Activated naive CD8-positive, alpha-beta T cell treated with anti-CD3 and anti-CD28 coated beads, Interleukin-2, amount 50 U/mL, for 24 hours (primary cell): ENCODE measurements at regions not wholly inside any gene's neighbourhood (a gene's known extent, or its start where the extent isn't known, plus 50 kb on each side); places are given as distances from the start of the nearest gene placed in this dataset.

Source experiments
- ATAC-seq: fragments of 150-1000 bp; cut with Tn5 transposase; one replicate; pipeline ENCODE4 v1.10.0; 2021
- DNase-seq: peaks from one replicate; pipeline ENCODE4 v3.0.0; 2021
- H3K27ac Mint-ChIP-seq: one replicate; pipeline ENCODE4 v1.8.0; 2021; ENCODE audit warnings: mild to moderate bottlenecking, mixed read lengths
- H3K27me3 Mint-ChIP-seq: one replicate; pipeline ENCODE4 v1.8.0; 2021; ENCODE audit warnings: mixed read lengths
- H3K36me3 Mint-ChIP-seq: one replicate; pipeline ENCODE4 v1.8.0; 2021; ENCODE audit warnings: low read depth, mixed read lengths
- H3K4me1 Mint-ChIP-seq: one replicate; pipeline ENCODE4 v1.8.0; 2021; ENCODE audit warnings: mixed read lengths
- H3K4me3 Mint-ChIP-seq: one replicate; pipeline ENCODE4 v1.8.0; 2021; ENCODE audit warnings: mild to moderate bottlenecking, moderate library complexity, mixed read lengths
- H3K9me3 Mint-ChIP-seq: one replicate; pipeline ENCODE4 v1.8.0; 2021; ENCODE audit warnings: mixed read lengths

DNA sequence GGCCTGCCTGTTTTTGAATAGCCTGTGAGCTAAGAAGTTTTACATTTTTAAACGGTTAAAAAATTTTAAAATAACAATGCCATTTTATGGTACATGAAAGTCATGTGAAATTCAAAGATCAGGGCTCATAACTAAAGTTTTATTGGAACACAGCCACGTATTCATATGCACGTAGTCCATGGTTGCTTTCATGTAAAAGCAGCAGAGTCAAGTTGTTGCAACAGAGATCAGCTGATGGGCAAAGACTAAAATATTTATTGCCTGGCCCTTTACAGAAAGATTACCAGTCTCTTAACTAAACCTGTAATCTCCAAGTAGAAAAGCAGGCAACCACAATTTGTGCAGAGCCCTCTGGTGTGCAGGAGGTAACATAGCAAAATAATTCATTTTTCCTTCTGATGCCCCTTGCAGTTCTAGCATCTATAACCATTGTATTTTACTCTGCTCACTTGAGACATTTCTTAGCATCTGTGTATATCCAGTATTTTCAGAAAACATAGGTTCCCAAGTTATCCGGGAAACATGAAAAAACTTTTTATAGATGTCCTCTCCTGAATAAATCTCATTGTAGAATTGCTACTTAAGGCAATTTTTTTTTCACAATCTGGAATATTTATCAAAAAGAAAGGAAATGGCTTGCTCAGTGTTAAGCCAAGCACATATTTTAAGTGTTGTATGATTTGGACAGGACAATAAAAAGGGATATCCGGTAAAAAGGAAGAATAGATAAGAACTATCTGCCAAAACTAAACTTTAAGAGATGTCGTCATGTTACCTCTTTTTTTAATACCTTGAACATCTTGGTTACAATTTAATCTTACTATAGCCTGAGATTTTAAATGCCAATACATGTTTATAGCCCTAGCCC, 430.8 kb downstream of the PLPP3 start:
- Mint-ChIP-seq H3K4me1 (no peaks in the 10 kb centered on the region), H3K36me3 (no peaks in the 10 kb centered on the region), H3K27me3 (peaks cover 7% of the 10 kb centered on the region), H3K4me3 (no peak overlapping the region), H3K9me3 (no peaks in the 10 kb centered on the region), H3K27ac (no peak overlapping the region)
- DNase-seq, result no peak
- no peak for ATAC-seq

DNA sequence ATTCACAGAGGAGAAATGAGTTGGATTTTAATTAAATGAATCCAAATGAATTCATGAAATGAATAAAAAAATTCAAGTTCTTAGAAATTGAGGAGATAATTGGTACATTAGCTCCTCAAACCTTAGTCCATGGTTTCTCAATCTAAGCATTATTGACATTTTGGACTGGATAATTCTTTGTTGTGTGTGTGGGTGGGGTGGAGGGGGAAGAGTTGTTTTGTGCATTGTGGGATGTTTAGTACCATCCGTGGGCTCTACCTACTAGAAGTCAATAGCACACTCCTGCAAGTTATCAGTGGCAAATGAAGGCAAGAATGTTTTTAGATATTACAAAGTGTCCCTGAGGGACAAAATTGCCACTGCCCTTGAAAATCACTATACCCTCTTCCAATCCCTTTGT, 431.9 kb downstream of the PLPP3 start:
- no peaks in the 10 kb centered on the region for H3K9me3 Mint-ChIP-seq
- H3K27ac Mint-ChIP-seq, result no peak overlapping the region
- H3K4me3 Mint-ChIP-seq, result no peak overlapping the region
- peaks cover 1% of the 10 kb centered on the region for H3K27me3 Mint-ChIP-seq
- H3K36me3 Mint-ChIP-seq, result no peaks in the 10 kb centered on the region
- DNase-seq (no peak), ATAC-seq (no peak)
- H3K4me1 Mint-ChIP-seq, result no peaks in the 10 kb centered on the region

DNA sequence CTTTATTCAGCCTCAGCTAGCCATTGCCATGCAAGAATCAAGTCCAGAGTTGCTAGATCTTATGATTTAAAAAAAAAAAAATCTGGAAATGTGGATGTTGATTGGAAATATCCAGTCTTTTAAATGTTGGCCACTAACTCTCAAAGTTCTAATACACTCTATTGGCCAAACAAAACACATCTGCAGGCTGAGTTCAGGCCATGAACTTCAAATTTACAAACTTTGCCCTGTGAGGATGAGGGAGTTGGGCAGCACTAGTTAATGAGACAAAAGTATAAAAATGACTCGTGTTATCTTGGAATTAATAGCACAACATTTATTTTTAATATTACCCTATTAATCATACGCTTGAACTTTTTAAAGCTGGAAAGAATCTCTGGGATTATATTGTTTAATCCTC, 432.3 kb downstream of the PLPP3 start:
- Mint-ChIP-seq H3K36me3 (no peaks in the 10 kb centered on the region), H3K4me3 (no peak overlapping the region), H3K27ac (no peak overlapping the region), H3K9me3 (no peaks in the 10 kb centered on the region), H3K4me1 (no peaks in the 10 kb centered on the region), H3K27me3 (no peaks in the 10 kb centered on the region)
- ATAC-seq (no peak), DNase-seq (no peak)

DNA sequence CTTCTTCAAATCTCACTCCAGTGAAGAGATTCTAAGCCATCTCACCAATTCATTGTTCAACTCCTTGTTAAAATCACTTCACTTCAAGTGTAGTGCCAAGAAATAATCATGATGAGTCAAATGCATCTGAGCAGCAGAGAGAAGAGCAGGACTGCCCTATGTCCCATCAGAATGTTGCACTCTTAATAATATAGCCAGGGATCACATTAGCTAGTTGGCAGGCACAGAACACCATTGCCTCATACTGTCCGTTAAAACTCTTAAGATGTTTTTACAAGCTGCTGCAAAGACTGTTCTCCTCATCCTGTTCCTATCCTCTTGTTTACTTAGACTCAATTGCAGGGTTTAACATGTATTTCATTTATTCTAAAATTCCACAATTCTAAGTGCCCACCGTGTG, 432.9 kb downstream of the PLPP3 start:
- H3K4me1 Mint-ChIP-seq, result no peaks in the 10 kb centered on the region
- no peaks in the 10 kb centered on the region for H3K27me3 Mint-ChIP-seq
- H3K27ac Mint-ChIP-seq, result no peak overlapping the region
- H3K9me3 Mint-ChIP-seq, result no peaks in the 10 kb centered on the region
- no peaks in the 10 kb centered on the region for H3K36me3 Mint-ChIP-seq
- DNase-seq, result no peak
- no peak overlapping the region for H3K4me3 Mint-ChIP-seq
- ATAC-seq, result no peak

DNA sequence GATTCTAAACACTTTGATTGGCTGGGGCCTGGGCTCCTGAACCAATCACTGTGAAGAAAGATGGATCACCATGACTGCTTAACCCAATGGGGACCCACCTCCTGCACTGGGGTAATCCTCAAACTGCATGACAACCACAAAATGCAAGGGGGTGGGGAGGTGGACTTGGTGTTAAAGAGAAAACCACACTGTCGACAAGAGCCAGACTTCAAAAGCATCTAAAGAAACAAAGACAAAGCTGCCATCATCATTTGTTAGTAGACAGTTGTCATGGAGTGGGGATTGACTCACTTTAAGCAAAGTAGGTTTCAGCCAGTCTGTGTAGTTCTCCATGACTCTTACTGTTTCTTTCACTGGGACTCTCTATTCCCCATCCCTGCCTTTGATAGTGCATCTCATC, 433.8 kb downstream of the PLPP3 start:
- ATAC-seq (no peak), DNase-seq (no peak)
- Mint-ChIP-seq H3K36me3 (no peaks in the 10 kb centered on the region), H3K27ac (no peak overlapping the region), H3K4me3 (no peak overlapping the region), H3K9me3 (no peaks in the 10 kb centered on the region), H3K27me3 (no peaks in the 10 kb centered on the region), H3K4me1 (no peaks in the 10 kb centered on the region)

DNA sequence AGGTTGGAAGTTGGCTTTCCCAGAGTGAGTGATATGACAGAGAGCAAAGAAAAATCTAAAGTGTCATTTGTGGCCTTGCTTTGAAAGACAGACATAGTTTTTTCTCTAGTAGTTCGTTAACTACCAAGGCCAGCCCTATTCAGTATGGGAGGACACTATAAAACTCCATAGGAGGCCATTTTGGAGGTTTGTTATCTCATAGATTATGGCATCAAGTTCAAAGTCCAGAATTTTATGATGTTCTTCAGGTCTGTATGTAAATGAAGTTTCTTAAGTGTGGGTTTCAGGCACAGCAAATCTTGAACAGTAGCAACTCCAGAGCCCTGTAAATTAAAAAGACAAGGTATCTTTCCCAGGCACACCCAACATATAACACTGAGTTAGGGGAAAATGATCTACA, 437.1 kb downstream of the PLPP3 start:
- H3K9me3 Mint-ChIP-seq, result no peaks in the 10 kb centered on the region
- ATAC-seq, result no peak
- no peaks in the 10 kb centered on the region for H3K4me1 Mint-ChIP-seq
- DNase-seq, result no peak
- no peaks in the 10 kb centered on the region for H3K27me3 Mint-ChIP-seq
- no peak overlapping the region for H3K27ac Mint-ChIP-seq
- no peak overlapping the region for H3K4me3 Mint-ChIP-seq
- H3K36me3 Mint-ChIP-seq, result no peaks in the 10 kb centered on the region

DNA sequence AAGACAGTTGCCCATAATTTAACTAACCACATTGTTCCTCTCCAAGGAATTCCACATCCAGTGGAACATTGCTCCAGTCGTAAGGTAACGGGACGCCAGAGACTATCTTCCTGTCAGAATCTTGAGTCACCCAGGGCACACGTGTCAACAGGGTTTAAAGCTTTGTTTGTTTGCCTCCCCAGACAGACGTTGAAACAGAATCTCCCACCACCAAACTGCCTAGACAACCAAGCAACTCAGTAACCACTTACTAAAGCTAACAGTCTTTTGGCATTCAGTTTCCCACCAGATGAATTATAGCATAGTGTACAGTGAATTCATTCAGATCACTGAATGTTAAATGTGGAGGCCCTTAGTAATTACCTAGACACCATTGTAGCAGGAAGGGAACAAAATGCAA, 439.5 kb downstream of the PLPP3 start:
- no peaks in the 10 kb centered on the region for H3K9me3 Mint-ChIP-seq
- no peak for ATAC-seq

DNA sequence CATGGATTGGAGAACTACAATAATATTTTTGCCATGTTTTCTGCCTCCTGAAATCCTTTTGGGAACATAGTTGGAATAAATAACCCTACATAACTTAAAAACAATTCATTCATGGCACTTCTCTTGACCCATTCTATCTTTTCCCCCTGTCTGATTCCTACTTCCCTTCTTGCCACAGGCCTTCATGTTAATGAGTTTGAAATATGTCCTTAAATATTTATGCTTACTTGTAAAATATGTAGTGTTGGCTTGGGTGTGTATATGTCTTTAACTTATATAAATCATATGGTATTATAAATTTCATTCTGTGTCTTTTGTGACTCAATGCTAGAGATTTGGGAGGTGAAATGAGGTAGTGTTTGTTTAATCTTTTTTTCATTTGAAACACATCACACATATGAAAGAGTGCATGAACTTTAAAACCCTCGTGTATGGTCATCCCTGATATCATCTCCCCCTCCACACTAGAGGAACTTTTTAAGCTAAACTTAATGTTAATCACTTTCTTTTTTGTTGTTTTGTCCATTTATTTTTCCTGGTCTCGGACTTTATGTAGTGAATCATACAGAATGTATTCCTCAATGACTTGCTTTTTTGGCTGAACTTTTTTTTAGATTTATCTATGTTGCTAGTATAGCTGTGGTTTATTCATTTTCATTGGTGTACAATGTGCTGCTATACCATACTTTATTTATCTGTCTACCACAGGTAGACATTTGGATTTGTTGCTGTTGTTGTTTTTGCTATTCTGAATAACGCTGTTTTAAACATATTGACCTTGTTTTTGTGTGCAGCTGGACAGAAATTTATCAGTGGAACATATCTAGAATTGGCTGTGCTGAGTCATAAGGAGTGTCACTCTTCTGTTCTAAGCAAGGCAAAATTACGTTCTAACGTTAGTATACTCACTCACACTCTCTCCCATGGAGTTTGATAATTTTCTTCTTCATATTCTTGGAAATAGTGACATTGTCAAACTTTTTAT, 441.6 kb downstream of the PLPP3 start:
- H3K36me3 Mint-ChIP-seq, result no peaks in the 10 kb centered on the region
- H3K9me3 Mint-ChIP-seq, result no peaks in the 10 kb centered on the region
- H3K4me3 Mint-ChIP-seq, result no peak overlapping the region
- no peaks in the 10 kb centered on the region for H3K27me3 Mint-ChIP-seq
- H3K27ac Mint-ChIP-seq, result no peak overlapping the region
- H3K4me1 Mint-ChIP-seq, result no peaks in the 10 kb centered on the region
- no peak for ATAC-seq
- no peak for DNase-seq

More for the DNA sequence above, 439.5 kb downstream of the PLPP3 start:
- no peaks in the 10 kb centered on the region for H3K36me3 Mint-ChIP-seq
- DNase-seq, result no peak
- no peak overlapping the region for H3K4me3 Mint-ChIP-seq
- H3K4me1 Mint-ChIP-seq, result no peaks in the 10 kb centered on the region
- H3K27me3 Mint-ChIP-seq, result no peaks in the 10 kb centered on the region
- no peak overlapping the region for H3K27ac Mint-ChIP-seq

DNA sequence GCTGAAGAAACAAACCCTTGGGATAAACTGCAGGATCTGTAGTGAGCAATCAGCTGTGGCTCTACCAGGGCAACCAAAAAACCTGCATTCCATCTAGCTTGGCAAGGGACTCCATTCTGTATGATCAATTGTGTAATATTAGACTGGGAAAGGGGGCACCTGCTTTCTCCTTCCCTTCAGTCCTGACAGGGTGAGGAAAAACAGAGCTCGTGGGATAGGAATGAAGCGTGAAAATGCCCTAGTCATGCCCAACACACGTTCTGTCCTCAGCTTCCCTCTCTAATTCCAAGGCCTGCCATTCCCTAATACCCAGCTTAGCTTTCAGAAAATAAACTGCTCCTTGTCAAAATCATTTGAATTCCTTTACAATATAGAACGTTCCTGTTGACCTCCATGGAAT, 442.3 kb downstream of the PLPP3 start:
- Mint-ChIP-seq H3K4me1 (no peaks in the 10 kb centered on the region), H3K36me3 (no peaks in the 10 kb centered on the region), H3K9me3 (no peaks in the 10 kb centered on the region), H3K4me3 (no peak overlapping the region), H3K27ac (no peak overlapping the region), H3K27me3 (no peaks in the 10 kb centered on the region)
- no peak for DNase-seq
- no peak for ATAC-seq

DNA sequence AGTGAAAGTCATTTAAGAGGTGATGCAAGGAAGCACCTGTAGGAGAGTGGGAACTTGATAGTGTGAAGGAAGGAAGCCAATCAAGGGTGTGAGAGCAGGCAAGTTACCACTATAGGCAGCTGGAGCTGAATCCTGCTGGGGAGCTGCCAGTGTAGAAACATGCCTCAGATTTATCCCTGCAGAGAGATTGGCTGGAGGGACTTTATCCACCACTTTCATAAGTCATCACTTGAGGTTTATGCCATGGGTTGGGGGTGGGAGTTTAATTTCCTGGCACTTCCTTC, 443.6 kb downstream of the PLPP3 start:
- ATAC-seq (no peak), DNase-seq (no peak)
- H3K4me1 Mint-ChIP-seq, result no peaks in the 10 kb centered on the region
- H3K27ac Mint-ChIP-seq, result no peak overlapping the region
- no peaks in the 10 kb centered on the region for H3K27me3 Mint-ChIP-seq
- H3K4me3 Mint-ChIP-seq, result no peak overlapping the region
- no peaks in the 10 kb centered on the region for H3K9me3 Mint-ChIP-seq
- H3K36me3 Mint-ChIP-seq, result no peaks in the 10 kb centered on the region

DNA sequence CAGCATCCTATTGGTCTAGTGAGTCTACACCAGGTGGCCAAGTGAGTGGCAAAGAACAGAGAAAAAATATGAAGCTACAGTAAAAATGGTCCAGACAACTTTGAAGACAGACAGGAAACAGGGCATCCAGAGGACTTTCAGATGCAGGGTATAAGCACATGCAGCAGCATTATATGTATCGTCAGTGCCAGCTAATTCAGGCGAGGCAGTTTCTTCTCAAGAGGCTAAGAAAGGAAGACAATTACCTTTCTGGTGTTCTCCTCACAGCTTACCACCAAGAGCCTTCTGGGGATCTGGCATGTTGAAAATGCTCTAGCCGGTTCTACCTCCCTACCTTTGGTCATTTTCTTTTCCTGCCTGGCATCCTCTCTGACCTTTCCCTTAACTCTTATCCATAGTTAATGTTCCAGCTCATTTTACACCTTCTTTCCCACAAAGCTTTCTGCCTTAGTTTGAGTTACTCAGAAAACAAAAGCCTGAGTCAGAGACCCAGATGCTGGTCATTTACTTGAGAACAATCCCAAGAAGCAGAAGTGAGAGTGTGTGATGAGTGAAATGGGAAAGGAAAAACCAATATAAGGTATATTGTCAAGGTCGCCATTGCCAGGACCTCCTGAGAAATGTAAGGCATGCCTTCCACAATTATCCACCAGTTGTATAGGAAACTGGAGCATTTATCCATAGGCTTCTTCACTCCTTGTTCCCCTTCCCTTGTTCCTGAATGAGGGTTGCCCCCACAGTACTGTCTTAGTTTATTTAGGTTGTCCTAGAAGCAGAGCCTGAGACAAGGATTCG, 444.1 kb downstream of the PLPP3 start:
- H3K4me1 Mint-ChIP-seq, result no peaks in the 10 kb centered on the region
- no peak overlapping the region for H3K4me3 Mint-ChIP-seq
- no peak overlapping the region for H3K27ac Mint-ChIP-seq
- DNase-seq (no peak), ATAC-seq (no peak)
- no peaks in the 10 kb centered on the region for H3K36me3 Mint-ChIP-seq
- no peaks in the 10 kb centered on the region for H3K9me3 Mint-ChIP-seq
- H3K27me3 Mint-ChIP-seq, result no peaks in the 10 kb centered on the region

DNA sequence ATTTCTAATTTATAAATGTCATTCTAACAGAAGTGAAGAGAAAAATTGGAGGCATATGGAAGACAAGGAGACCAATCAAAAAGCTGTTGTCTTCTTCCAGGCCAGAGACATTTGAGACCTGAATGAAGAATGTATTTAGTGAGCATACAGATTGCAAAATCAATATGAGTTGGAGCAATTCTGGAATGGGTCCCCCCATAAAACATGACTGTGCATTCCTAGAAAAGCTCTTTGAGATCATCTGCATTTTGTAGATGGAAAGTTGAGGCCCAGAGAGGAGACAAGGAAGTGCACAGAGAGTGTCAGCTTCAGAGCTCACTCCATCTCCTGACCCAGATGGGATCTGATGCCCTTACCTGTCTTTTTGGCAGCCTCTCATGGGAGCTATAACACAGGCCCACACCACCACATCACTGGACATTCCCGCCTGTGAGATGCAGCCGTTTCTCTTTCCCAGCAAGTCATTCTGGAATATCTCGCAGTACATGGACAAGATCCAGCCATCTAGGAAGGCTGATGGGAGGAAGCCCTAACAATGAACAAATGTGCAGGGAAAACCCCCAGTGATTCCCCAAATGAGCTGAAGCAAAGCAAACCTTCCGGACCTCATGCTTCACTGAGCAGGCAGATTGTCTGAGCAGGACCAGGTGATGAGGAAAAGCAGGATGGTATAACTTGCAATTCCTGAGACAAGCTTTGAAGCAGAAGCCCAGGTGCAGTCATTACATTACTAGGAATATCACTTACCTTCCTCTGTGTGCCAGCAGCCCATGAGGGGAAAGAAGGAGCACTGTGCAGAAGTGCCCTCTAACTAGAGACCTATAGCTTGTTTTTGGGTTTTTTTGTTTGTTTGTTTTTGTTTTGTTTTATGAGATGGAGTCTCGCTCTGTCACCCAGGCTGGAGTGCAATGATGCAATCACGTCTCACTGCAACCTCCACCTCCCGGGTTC, 445.6 kb downstream of the PLPP3 start:
- H3K27ac Mint-ChIP-seq, result no peak overlapping the region
- no peak overlapping the region for H3K4me3 Mint-ChIP-seq
- no peaks in the 10 kb centered on the region for H3K4me1 Mint-ChIP-seq
- DNase-seq (no peak), ATAC-seq (no peak)
- no peaks in the 10 kb centered on the region for H3K9me3 Mint-ChIP-seq
- no peaks in the 10 kb centered on the region for H3K36me3 Mint-ChIP-seq
- no peaks in the 10 kb centered on the region for H3K27me3 Mint-ChIP-seq

DNA sequence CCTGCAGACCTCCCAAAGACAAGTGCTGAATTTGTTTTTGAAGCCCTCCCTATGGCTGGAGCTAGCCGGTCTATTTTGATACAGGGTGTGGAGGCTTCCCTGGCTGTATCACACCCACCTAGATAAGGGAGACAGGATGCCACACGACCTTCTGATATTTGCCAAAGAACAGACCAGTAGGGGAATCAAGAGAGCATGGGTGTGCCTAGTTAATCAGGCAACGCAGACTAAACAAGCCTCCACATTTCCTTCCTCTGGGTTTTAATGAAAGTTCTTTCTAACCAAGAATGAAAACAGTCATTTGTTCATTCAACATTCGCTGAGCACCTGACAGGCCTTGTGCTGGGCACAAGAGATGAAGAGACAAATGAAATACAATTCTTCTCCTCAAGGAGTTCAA, 446.8 kb downstream of the PLPP3 start:
- no peak for DNase-seq
- ATAC-seq, result no peak
- no peaks in the 10 kb centered on the region for H3K36me3 Mint-ChIP-seq
- no peak overlapping the region for H3K4me3 Mint-ChIP-seq
- no peaks in the 10 kb centered on the region for H3K4me1 Mint-ChIP-seq
- peaks cover 4% of the 10 kb centered on the region for H3K9me3 Mint-ChIP-seq
- no peaks in the 10 kb centered on the region for H3K27me3 Mint-ChIP-seq
- H3K27ac Mint-ChIP-seq, result no peak overlapping the region

DNA sequence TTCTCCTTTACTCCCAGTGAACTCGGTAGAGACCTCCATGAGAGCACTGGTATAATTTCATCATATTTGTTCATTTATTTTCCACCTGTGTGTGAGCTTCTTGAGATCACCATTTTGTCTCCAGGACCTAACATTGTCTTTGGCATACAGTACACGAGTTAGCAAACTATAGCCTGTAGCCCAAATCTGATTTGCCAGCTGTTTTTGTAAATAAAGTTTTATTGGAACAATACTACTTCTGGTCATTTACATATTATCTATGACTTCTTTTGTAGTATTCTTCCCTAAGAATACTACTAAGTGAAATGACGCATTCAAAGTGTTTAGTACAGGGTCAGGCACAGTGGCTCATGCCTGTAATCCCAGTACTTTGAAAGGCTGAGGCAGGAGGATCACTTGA, 449.5 kb downstream of the PLPP3 start:
- H3K27ac Mint-ChIP-seq, result no peak overlapping the region
- H3K4me1 Mint-ChIP-seq, result no peaks in the 10 kb centered on the region
- H3K4me3 Mint-ChIP-seq, result no peak overlapping the region
- peaks cover 4% of the 10 kb centered on the region for H3K9me3 Mint-ChIP-seq
- no peaks in the 10 kb centered on the region for H3K27me3 Mint-ChIP-seq
- no peak for DNase-seq
- H3K36me3 Mint-ChIP-seq, result no peaks in the 10 kb centered on the region
- ATAC-seq, result no peak
